Mucosa of descending colon (tissue), 3 donors: ENCODE measurements at regions not wholly inside any gene's neighbourhood (a gene's known extent, or its start where the extent isn't known, plus 50 kb on each side); places are given as distances from the start of the nearest gene placed in this dataset.

ENCODE experiments used
- ATAC-seq: fragments of 200-7000 bp; cut with Tn5 transposase; one replicate; pipeline ENCODE4 v1.9.1; 2020; ENCODE audit warnings: mild to moderate bottlenecking, moderate library complexity
- DNase-seq, 3 donors: peaks; one replicate each; pipeline ENCODE4 v3.0.0-alpha.2; 2020
- H3K36me3 ChIP-seq: fragments of 200-600 bp; one replicate; pipeline ENCODE4 v1.8.0; 2021; ENCODE audit warnings: low read depth, mild to moderate bottlenecking
- H3K4me1 ChIP-seq: fragments of 200-600 bp; one replicate; pipeline ENCODE4 v1.8.0; 2021; ENCODE audit warnings: low read depth, mild to moderate bottlenecking
- H3K4me3 ChIP-seq: fragments of 200-600 bp; one replicate; pipeline ENCODE4 v1.8.0; 2021; ENCODE audit warnings: mild to moderate bottlenecking
- H3K9me3 ChIP-seq: fragments of 200-600 bp; one replicate; pipeline ENCODE4 v1.8.0; 2021; ENCODE audit warnings: mild to moderate bottlenecking
- intact Hi-C, 2 donors: fragments of 100-400 bp; cut with DNase I in 1 of 2; cut with micrococcal nuclease in 1 of 2; formaldehyde crosslinking; loops; one replicate each; pipeline versions ENCODE4 v1.11.0 to v1.11.1; 2022; cut with DNase I, micrococcal nuclease
- TF ChIP-seq, protein P1 (sequence below): fragments of 200-600 bp; IDR thresholded peaks from one replicate; pipeline ENCODE4 v1.8.0; 2022; ENCODE audit warnings: antibody characterized with exemption, mild to moderate bottlenecking
- donor health status: DM: no; HTN: no; CAD: no; lungs with moderate emphysema.
- donor health status: DM: no; HTN: no; CAD: no.
- donor health status: DM: no; HTN: yes; CAD: no.

- intact Hi-C loops = no loop called here
- H3K9me3 ChIP-seq = peaks cover 8% of the 10 kb centered on the region
- no peaks in the 10 kb centered on the region for H3K4me1 ChIP-seq
- H3K4me3 ChIP-seq = no peak overlapping the region
- no peak for ATAC-seq
- H3K36me3 ChIP-seq = no peaks in the 10 kb centered on the region
- TF ChIP-seq, protein P1, sequence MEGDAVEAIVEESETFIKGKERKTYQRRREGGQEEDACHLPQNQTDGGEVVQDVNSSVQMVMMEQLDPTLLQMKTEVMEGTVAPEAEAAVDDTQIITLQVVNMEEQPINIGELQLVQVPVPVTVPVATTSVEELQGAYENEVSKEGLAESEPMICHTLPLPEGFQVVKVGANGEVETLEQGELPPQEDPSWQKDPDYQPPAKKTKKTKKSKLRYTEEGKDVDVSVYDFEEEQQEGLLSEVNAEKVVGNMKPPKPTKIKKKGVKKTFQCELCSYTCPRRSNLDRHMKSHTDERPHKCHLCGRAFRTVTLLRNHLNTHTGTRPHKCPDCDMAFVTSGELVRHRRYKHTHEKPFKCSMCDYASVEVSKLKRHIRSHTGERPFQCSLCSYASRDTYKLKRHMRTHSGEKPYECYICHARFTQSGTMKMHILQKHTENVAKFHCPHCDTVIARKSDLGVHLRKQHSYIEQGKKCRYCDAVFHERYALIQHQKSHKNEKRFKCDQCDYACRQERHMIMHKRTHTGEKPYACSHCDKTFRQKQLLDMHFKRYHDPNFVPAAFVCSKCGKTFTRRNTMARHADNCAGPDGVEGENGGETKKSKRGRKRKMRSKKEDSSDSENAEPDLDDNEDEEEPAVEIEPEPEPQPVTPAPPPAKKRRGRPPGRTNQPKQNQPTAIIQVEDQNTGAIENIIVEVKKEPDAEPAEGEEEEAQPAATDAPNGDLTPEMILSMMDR = no peak
- no peak for DNase-seq
Observed at GRCh38 chr5:21613971-21614488, 1239.1 kb downstream of the CDH12 start.

DNA sequence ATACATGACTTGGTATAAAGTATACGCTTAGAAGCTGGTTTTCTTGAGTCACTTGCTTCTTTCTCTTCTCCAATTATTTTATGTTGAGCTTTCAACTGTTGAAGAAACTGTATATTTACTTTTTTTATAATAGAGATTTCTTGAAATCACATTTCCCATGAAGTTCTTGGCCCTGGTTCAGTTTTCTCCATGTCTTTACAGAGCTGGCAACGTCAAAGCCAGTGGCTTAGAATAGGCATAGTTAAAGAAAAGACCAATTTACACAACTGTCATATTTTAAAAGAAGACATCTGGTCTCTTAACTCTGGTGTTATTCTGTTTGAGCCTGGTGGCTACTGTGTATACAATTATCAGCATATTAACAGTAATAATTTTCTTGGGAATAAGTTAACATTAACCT is 1249.3 kb downstream of the CDH12 start:
- TF ChIP-seq, protein P1 = no peak
- no peak overlapping the region for H3K4me3 ChIP-seq
- no peaks in the 10 kb centered on the region for H3K4me1 ChIP-seq
- no peaks in the 10 kb centered on the region for H3K9me3 ChIP-seq
- intact Hi-C loops = no loop called here
- no peaks in the 10 kb centered on the region for H3K36me3 ChIP-seq
- DNase-seq (no peak), ATAC-seq (no peak)

- ATAC-seq (no peak), DNase-seq (no peak)
- Histone ChIP-seq H3K9me3 (no peaks in the 10 kb centered on the region), H3K4me1 (no peaks in the 10 kb centered on the region), H3K36me3 (no peaks in the 10 kb centered on the region), H3K4me3 (no peak overlapping the region)
- intact Hi-C loops = no loop called here
- TF ChIP-seq, protein P1 = no peak
Observed at GRCh38 chr5:21594566-21594965, 1258.6 kb downstream of the CDH12 start.

GRCh38 chr5:21593261-21593660 is 1259.9 kb downstream of the CDH12 start:
- no peak overlapping the region for H3K4me3 ChIP-seq
- intact Hi-C loops = no loop called here
- H3K4me1 ChIP-seq = no peaks in the 10 kb centered on the region
- no peak for DNase-seq
- TF ChIP-seq, protein P1 = no peak
- H3K9me3 ChIP-seq = no peaks in the 10 kb centered on the region
- ATAC-seq = no peak
- H3K36me3 ChIP-seq = no peaks in the 10 kb centered on the region

DNA sequence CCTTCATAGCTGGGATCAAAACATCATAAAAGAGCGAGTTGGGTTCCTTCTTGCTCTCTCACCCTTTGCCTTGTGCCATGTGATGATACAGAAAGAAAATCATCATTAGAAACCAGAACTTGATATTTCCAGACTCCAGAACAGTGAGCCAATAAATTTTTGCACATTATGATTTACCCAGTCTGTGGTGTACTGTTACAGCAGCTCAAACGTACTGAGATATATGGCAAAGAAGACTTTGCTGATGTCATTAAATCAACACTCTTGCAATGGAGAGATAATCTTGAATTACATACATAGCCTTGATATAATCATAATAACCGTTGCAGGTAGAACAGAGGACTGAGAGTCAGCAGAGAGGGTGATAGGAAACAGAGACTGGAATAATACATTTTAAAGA is 1271.6 kb downstream of the CDH12 start:
- intact Hi-C loops = no loop called here
- TF ChIP-seq, protein P1 = no peak
- ATAC-seq = no peak
- Histone ChIP-seq H3K36me3 (no peaks in the 10 kb centered on the region), H3K9me3 (no peaks in the 10 kb centered on the region), H3K4me3 (no peak overlapping the region), H3K4me1 (no peaks in the 10 kb centered on the region)
- no peak for DNase-seq

GRCh38 chr5:21574961-21575360 is 1278.2 kb downstream of the CDH12 start:
- Histone ChIP-seq H3K9me3 (no peaks in the 10 kb centered on the region), H3K4me3 (no peak overlapping the region), H3K4me1 (no peaks in the 10 kb centered on the region), H3K36me3 (no peaks in the 10 kb centered on the region)
- TF ChIP-seq, protein P1 = no peak
- ATAC-seq (no peak), DNase-seq (no peak)
- intact Hi-C loops = no loop called here
